ENCODE measurements at regions not wholly inside any gene's neighbourhood (a gene's known extent, or its start where the extent isn't known, plus 50 kb on each side); places are given as distances from the start of the nearest gene placed in this dataset.

DNA sequence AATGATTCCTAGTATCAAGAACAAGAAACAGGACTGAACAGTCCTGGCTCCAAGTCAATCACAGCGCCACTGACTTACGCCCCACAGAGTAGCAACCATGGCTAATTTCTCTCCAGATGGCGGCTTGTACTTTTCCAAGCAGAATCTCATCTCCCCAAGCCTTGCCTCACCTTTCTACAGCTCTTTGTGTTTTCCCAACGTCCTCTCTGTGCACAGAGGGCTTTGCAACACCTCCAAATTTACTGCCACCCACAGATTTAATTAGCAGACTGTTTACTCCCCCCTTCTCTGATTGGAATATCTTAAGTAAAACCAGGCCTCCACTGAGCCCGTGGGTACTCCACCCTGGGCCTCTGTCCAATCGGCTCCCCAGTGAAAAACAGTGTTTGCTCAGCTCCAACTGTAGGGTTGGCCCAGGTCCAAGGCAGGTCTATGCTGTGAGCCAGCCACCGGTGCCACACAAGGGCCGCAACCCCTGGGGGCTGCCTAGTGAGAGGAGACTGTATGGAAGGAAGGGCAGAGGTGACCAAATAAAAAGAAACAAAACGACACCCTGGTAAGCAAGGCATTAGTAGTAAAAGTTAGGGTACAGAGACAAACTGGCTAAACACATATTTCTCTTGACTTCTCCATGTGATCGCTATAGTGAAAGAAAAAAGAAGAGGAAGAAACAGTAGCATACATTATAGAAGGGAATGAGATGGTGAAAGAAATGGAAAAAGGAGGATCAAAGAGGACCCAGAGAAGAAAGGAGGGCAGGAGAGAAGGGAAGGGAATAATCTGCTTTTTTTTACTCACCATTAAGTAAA lies 128.4 kb upstream of the SOD1 start:
- H3K27me3 ChIP-seq (ENCODE audit: insufficient read depth in 3 of 3, low read length in 2 of 3) = peaks cover 0 to 2% (median 0%) of the 10 kb centered on the region in 3 donors
- no peak overlapping the region for H3K27ac ChIP-seq
- H3K9me3 ChIP-seq = no peaks in the 10 kb centered on the region
- no peaks in the 10 kb centered on the region for H3K4me1 ChIP-seq
- intact Hi-C loops (cut with DNase I) = no loop called here
- 40 to 46% (median 41%) methylated on average over 10 of the region's 10 CpGs for WGBS, 3 donors
- no peak overlapping the region for H3K4me3 ChIP-seq
- TF ChIP-seq, protein P1, sequence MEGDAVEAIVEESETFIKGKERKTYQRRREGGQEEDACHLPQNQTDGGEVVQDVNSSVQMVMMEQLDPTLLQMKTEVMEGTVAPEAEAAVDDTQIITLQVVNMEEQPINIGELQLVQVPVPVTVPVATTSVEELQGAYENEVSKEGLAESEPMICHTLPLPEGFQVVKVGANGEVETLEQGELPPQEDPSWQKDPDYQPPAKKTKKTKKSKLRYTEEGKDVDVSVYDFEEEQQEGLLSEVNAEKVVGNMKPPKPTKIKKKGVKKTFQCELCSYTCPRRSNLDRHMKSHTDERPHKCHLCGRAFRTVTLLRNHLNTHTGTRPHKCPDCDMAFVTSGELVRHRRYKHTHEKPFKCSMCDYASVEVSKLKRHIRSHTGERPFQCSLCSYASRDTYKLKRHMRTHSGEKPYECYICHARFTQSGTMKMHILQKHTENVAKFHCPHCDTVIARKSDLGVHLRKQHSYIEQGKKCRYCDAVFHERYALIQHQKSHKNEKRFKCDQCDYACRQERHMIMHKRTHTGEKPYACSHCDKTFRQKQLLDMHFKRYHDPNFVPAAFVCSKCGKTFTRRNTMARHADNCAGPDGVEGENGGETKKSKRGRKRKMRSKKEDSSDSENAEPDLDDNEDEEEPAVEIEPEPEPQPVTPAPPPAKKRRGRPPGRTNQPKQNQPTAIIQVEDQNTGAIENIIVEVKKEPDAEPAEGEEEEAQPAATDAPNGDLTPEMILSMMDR (IDR thresholded peaks at IDR 0.05) = no peak
- ATAC-seq (no peak), DNase-seq (no peak)
- no peaks in the 10 kb centered on the region for H3K36me3 ChIP-seq (ENCODE audit: insufficient read depth in 1 of 2, low read depth in 1 of 2)

DNA sequence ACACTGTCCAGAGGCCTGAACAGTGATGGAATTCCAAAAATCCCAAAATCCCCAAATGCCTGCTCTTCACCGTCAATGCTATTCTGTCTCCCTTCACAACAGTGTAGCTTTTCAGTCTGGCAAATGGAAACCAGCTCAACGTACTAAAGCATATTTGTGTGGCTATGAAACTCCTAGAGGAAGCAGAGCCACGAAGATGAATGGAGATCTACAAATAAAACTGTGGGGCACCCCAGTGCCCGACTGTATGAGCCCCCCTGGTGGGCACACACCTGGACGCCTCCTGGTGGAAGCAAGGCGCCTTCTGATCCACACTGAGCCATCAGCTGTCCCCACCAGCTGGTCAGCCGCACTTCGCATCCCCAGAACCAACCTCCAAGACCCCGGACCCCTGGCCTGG lies 129.1 kb upstream of the SOD1 start:
- no peak for ATAC-seq
- no peak overlapping the region for H3K27ac ChIP-seq
- intact Hi-C loops (cut with DNase I) = no loop called here
- no peaks in the 10 kb centered on the region for H3K4me1 ChIP-seq
- no peaks in the 10 kb centered on the region for H3K9me3 ChIP-seq
- 54 to 66% (median 57%) methylated on average over 9 of the region's 9 CpGs for whole genome bisulfite sequencing, 3 donors
- TF ChIP-seq, protein P1 (IDR thresholded peaks at IDR 0.05) = no peak
- peaks cover 0 to 2% (median 0%) of the 10 kb centered on the region in 3 donors for H3K27me3 ChIP-seq (ENCODE audit: insufficient read depth in 3 of 3, low read length in 2 of 3)
- no peak overlapping the region for H3K4me3 ChIP-seq
- no peak for DNase-seq
- H3K36me3 ChIP-seq (ENCODE audit: insufficient read depth in 1 of 2, low read depth in 1 of 2) = no peaks in the 10 kb centered on the region

DNA sequence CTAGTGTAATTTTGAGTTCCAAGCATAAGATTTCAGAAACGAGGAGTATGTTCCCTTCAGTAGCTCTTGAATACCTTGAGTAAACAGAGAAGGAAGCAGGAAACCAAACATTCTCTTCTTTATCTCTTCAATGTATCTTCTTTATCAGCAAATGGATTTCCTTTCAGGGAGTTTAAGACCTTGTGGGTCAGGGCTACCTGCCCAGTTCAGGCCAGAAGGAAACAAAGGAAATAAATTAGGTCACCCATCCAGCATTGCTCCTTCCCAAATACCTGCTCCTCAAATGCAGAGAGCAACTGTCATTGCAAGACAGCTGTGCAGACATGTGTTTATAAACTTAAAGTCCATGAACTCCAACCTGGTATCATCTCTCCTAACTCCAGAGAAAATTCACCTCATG lies 130.1 kb upstream of the SOD1 start:
- intact Hi-C loops (cut with DNase I) = no loop called here
- DNase-seq = no peak
- H3K27me3 ChIP-seq (ENCODE audit: insufficient read depth in 3 of 3, low read length in 2 of 3) = peaks cover 0 to 2% (median 0%) of the 10 kb centered on the region in 3 donors
- no peaks in the 10 kb centered on the region for H3K9me3 ChIP-seq
- ATAC-seq = no peak
- no peaks in the 10 kb centered on the region for H3K4me1 ChIP-seq
- H3K4me3 ChIP-seq = no peak overlapping the region
- H3K36me3 ChIP-seq (ENCODE audit: insufficient read depth in 1 of 2, low read depth in 1 of 2) = no peaks in the 10 kb centered on the region
- TF ChIP-seq, protein P1 (IDR thresholded peaks at IDR 0.05) = no peak
- no peak overlapping the region for H3K27ac ChIP-seq
- WGBS, 3 donors = 56 to 64% (median 63%) methylated on average over 1 of the region's 1 CpG

DNA sequence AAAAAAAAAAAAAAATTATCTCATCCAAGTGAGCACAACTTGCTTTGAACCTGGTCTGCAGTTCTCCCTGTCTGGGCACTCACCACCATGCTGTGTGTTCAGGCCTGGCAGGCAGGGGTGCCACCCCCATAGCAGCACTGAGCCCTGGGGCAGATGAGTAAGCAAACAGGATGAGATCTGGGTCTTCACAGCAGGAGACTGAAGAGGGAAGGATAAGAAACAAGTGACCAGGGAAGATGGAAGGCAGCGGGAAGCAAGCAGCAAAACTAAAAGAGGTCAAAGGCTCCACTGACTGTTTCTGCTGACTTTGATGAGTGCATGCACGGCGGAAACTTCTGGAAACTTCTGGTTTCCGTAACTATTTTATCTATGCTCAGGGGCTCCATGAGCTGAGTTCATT lies 133.5 kb upstream of the SOD1 start:
- ATAC-seq (no peak), DNase-seq (no peak)
- Histone ChIP-seq H3K4me3 (no peak overlapping the region), H3K36me3 (ENCODE audit: insufficient read depth in 1 of 2, low read depth in 1 of 2) (no peaks in the 10 kb centered on the region), H3K27me3 (ENCODE audit: insufficient read depth in 3 of 3, low read length in 2 of 3) (peaks cover 0 to 2% (median 0%) of the 10 kb centered on the region in 3 donors), H3K27ac (no peak overlapping the region), H3K9me3 (no peaks in the 10 kb centered on the region), H3K4me1 (no peaks in the 10 kb centered on the region)
- TF ChIP-seq, protein P1 (IDR thresholded peaks at IDR 0.05) = no peak
- intact Hi-C loops (cut with DNase I) = no loop called here
- 83 to 86% (median 85%) methylated on average over 4 of the region's 4 CpGs for WGBS, 3 donors

DNA sequence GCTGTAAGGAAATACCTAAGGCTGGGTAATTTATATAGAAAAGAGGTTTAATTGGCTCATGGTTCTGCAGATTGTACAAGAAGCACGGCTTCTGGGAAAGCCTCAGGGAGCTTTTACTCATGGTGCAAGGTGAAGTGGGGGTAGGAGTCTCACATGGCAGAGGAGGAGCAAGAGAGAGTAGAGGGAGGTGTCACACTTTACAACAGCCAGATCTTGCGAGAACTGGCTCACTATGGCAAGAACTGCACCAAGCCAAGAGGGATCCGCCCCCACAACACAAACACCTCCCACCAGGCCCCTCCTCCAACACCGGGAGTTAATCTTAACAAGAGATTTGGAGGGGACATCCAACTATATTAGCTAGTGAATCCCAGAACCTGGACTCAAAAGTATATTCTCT lies 135.4 kb upstream of the SOD1 start:
- 54 to 65% (median 58%) methylated on average over 4 of the region's 4 CpGs for WGBS, 3 donors
- Histone ChIP-seq H3K27ac (no peak overlapping the region), H3K4me1 (no peaks in the 10 kb centered on the region), H3K27me3 (ENCODE audit: insufficient read depth in 3 of 3, low read length in 2 of 3) (peaks cover 0 to 2% (median 0%) of the 10 kb centered on the region in 3 donors), H3K4me3 (no peak overlapping the region), H3K36me3 (ENCODE audit: insufficient read depth in 1 of 2, low read depth in 1 of 2) (no peaks in the 10 kb centered on the region), H3K9me3 (no peaks in the 10 kb centered on the region)
- intact Hi-C loops (cut with DNase I) = no loop called here
- ATAC-seq (no peak), DNase-seq (no peak)
- TF ChIP-seq, protein P1 (IDR thresholded peaks at IDR 0.05) = no peak
